ENCODE measurements at regions not wholly inside any gene's neighbourhood (a gene's known extent, or its start where the extent isn't known, plus 50 kb on each side); places are given as distances from the start of the nearest gene placed in this dataset.

- DNase-seq: no peak
These were observed 68.0 kb downstream of the MYCN start for GRCh38 chr2:16008331-16008850.

- DNase-seq: no peak
These were observed 67.0 kb downstream of the MYCN start for GRCh38 chr2:16007167-16007934.

GRCh38 chr2:16006537-16007166, 66.3 kb downstream of the MYCN start:
- no peak for DNase-seq

DNA sequence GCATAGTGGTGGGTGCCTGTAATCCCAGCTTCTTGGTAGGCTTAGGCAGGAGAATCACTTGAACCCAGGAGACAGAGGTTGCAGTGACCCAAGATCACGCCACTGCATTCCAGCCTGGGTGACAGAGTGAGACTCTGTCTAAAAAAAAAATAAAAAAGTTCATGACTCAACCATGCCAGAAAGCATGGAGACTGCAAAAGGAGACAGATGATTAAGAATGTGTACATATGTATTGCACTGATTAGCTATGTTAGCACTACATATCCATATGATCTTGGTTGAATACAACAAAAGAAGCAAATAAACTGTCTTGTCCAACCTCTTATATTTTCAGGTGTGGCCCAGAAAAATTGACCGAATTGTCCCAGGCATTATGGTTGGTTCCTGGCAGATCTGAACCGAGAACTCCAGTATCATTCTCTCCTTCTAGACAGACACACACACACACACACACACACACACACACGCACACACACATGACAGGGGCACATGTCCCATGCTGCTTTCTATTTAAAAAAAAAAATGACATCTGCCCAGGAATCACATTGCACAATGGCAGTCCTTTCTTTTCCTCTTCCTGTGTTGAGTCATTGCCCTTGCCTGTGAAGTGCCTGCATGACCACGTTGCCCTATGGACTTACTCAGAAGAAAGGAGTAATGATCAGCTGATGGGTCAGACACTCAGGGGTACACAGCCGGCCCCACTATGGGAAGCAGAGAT, 65.6 kb downstream of the MYCN start:
- no peak for DNase-seq

DNA sequence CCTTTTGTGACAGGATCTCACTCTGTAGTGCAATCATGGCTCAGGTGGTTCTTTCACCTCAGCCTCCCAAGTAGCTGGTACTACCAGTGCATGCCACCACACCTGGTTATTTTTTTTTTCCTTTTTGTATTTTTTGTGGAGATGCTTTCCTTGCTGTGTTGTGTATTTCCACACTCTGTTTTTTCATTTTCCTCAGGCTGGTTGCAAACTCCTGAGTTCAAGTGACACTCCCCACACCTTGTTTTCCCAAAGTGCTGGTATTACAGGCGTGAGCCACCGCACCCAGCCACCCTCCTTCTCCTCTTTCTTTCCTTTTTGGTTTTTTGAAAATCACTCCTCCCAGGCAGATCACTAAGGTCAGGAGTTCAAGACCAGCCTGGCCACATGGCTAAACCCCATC, 65.0 kb downstream of the MYCN start:
- no peak for DNase-seq

DNA sequence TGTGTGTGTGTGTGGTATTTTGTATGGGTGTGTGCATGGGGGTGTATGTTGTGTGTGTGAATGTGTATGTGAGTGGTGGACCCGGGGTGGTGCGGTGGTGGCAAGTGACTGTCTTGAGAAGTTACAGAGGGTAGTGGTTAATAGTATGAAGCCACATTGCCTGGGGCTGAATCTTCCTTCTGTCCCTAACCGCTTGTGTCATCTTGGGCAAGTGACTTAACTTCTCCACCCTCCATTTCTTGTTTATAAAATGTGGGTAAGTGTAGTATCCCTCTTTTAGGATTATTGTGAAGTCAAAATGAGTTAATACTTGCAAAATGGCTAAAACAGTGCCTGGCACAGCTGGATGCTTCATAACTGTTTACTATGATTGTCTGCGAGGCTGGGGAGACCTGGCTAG, 63.5 kb downstream of the MYCN start:
- no peak for DNase-seq

DNA sequence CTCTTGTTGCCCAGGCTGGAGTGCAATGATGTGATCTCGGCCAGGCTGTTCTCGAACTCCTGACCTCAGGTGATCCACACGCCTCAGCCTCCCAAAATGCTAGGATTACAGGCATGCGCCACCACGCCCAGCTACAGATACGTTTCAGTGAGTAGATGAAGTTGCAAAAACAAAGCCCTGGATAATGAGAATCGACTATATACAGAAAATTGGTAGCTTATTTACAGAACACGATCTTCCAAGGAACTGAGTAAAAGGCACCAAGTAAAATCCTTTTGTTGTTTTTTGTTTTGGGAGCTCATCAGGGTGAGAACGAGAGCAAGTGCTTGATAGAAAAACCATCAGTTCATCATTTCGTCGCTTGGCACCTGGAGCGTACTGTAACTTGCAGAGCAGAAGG, 62.8 kb downstream of the MYCN start:
- no peak for DNase-seq

DNA sequence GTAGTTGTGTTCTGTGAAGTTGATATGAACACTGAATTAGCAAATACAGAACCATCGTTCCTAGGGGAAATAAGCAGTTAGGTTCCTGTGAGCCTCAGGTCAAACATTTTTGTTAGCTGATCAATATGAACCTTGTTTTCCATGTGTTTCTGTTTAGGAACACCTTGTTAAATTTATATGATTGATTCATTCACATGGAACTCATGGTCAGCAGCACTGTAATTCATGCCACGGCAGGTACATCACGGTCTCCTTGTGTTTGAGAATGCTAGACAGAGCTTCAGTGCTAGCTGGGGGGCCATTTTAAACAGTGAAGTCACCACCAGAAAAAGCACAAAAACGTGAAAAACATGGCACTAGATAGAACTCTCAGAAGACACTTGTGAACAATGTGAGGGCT, 62.2 kb downstream of the MYCN start:
- no peak for DNase-seq

- no peak for DNase-seq
These were observed 61.8 kb downstream of the MYCN start for GRCh38 chr2:16002144-16002543.

- DNase-seq: no peak
These were observed 60.3 kb downstream of the MYCN start for GRCh38 chr2:16000642-16001041.

DNA sequence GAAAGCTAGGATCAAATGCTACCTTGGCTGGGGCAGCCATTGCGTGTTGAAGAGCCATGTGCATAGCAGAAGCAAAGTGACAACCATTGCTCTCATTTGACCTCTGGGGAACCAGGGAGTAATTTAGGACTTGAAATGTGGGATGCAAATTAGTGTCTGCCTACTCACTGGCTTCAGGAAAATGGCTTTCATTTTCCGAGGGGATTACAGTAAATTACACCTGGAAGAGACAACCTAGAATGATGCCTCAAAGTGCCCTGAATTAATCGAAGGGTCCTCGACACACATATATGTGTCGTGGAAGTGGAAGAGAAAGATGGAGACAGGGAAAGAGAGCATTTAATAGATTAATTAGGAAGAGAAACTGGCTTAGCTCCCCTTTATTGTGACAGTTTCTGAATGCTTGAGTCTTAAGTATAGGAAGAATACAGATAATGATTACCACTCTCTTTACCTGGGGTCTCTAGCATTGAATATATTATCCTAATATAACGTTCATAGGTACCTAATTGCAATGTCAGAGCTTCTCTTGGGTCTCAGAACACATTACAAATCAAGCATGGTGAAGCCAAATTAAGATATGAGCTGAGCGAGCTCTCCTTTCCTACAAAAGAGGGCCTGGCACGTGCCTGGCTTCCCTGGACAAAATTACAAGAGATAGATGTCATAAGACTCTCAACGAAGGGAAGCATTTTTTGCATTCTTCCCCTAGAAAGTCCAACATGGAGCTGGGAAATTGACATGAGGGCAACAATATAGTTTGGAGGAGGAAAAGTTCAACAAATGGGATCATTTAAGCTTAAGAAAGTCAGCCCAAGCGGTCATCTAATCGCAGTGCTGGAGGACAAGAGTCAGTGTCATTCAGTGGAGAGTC, 59.5 kb downstream of the MYCN start:
- DNase-seq: no peak

DNA sequence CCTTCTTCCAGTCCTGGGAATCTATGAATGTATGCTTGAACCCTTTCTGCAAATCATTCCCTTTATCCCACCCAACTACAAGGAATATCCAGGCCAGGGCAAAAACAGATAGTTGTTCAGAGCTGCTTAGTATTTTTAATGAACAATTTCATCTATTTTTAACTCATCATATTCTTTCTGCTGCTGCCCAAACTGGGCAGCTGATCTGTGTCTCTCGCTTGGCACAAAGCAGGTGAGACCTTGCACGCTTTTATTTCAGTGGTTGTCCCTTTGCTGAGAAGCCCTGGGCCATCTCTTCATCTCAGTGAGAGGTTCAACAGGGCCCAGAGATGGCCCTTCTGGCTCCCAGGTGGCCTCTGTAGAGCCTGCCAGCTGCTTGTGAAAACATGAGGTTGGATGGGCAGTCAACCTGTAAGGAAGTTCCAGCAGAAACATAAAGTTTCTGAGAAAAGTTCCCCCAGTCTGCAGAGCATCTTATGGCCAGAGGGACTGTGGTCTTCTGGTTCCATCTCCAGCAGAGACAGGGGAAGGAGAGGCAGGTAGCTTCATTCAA, 57.5 kb downstream of the MYCN start:
- no peak for DNase-seq

DNA sequence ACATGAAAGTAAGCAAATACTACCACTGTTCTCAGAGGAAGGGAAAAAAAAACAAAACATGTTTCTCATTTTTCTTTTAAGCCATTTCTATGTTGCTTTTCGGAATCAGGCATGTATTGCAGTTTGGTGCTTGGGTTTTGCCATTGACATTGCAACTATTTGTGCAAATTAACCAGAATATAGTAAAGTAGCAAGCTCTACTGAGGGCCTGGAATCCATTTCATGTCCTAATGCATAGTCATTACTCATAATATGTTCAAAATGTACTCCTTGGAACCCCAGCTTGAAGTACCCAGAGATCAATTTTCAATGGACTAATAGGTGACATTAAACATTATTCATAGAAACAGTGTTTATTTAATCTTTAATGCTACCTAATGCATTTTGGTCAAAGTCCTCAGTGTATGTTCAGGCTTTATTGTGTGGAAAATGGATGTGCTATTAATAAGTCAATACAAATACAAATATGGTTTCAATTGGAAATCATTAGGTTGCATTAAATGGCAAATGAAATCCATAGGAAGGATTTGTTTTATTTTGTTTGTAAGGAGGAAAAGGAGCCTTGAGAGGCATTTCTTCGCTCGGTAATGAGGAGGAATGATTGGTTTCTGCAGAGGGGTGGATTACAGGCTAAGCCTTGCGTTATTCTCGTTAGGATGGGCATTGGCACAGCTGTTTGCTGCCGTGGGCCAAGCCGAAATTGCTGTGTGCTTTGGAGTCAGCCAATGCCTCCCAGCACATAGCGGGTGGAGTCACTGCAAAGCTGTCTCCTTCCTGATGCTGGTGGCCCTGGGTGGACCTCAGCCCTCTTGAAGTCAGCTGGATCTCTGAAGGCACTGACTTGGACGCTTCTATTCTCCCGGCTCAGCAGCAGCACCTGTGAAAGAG, 56.4 kb downstream of the MYCN start:
- no peak for DNase-seq
